ENCODE measurements at regions not wholly inside any gene's neighbourhood (a gene's known extent, or its start where the extent isn't known, plus 50 kb on each side); places are given as distances from the start of the nearest gene placed in this dataset.
"Not testable (repeated sequence)": the region's sequence is repeated elsewhere in the genome, so short reads cannot be mapped to it uniquely, and the experiment has no call there.

- H3K4me3 Mint-ChIP-seq = no peak overlapping the region
- H3K36me3 Mint-ChIP-seq (ENCODE audit: low read depth) = no peaks in the 10 kb centered on the region
- H3K27ac Mint-ChIP-seq = no peak overlapping the region
- POLR2A ChIA-PET = no interaction called here
- peaks cover 29% of the 10 kb centered on the region for H3K27me3 Mint-ChIP-seq
- no peak for DNase-seq
- H3K4me1 Mint-ChIP-seq = no peaks in the 10 kb centered on the region
- H3K9me3 Mint-ChIP-seq = no peaks in the 10 kb centered on the region
- CTCF ChIA-PET = interaction anchor here (0.7 kb wide), 1 partner anchor 339 kb away, joined by 8 read pairs; no protein-coding TSS in a partner anchor
These were observed 87.1 kb upstream of the ZNF281 start for GRCh38 chr1:200496937-200497336.

- POLR2A ChIA-PET = no interaction called here
- H3K27ac Mint-ChIP-seq = no peak overlapping the region
- CTCF ChIA-PET = no interaction called here
- no peaks in the 10 kb centered on the region for H3K9me3 Mint-ChIP-seq
- no peaks in the 10 kb centered on the region for H3K36me3 Mint-ChIP-seq (ENCODE audit: low read depth)
- no peak overlapping the region for H3K4me3 Mint-ChIP-seq
- H3K4me1 Mint-ChIP-seq = no peaks in the 10 kb centered on the region
- no peak for DNase-seq
- peaks cover 30% of the 10 kb centered on the region for H3K27me3 Mint-ChIP-seq
These were observed 86.1 kb upstream of the ZNF281 start for GRCh38 chr1:200495901-200496300.

- Mint-ChIP-seq H3K27me3 (peaks cover 27% of the 10 kb centered on the region), H3K36me3 (ENCODE audit: low read depth) (no peaks in the 10 kb centered on the region), H3K4me3 (no peak overlapping the region), H3K9me3 (no peaks in the 10 kb centered on the region), H3K4me1 (no peaks in the 10 kb centered on the region), H3K27ac (no peak overlapping the region)
- CTCF ChIA-PET = interaction anchor here (1.7 kb wide), 1 partner anchor 16 kb away, joined by 5 read pairs; no protein-coding TSS in a partner anchor
- POLR2A ChIA-PET = no interaction called here
- DNase-seq = no peak
These were observed 83.5 kb upstream of the ZNF281 start for GRCh38 chr1:200493344-200493743.

- no peak for DNase-seq
- H3K4me1 Mint-ChIP-seq = peaks cover 7% of the 10 kb centered on the region
- no peaks in the 10 kb centered on the region for H3K9me3 Mint-ChIP-seq
- H3K36me3 Mint-ChIP-seq (ENCODE audit: low read depth) = no peaks in the 10 kb centered on the region
- ChIA-PET POLR2A (no interaction called here), CTCF (interaction anchor here (0.5 to 1.9 kb wide), 6 partner anchors 8 to 352 kb away, joined by 3 to 9 read pairs (median 6); no protein-coding TSS in a partner anchor)
- H3K27ac Mint-ChIP-seq = no peak overlapping the region
- H3K27me3 Mint-ChIP-seq = peaks cover 26% of the 10 kb centered on the region
- no peak overlapping the region for H3K4me3 Mint-ChIP-seq
These were observed 81.3 kb upstream of the ZNF281 start for GRCh38 chr1:200491103-200491502.

GRCh38 chr1:200490183-200490582 is 80.3 kb upstream of the ZNF281 start:
- H3K4me3 Mint-ChIP-seq = no peak overlapping the region
- H3K9me3 Mint-ChIP-seq = no peaks in the 10 kb centered on the region
- no peaks in the 10 kb centered on the region for H3K36me3 Mint-ChIP-seq (ENCODE audit: low read depth)
- no peak overlapping the region for H3K27ac Mint-ChIP-seq
- POLR2A ChIA-PET = no interaction called here
- H3K4me1 Mint-ChIP-seq = peaks cover 7% of the 10 kb centered on the region
- H3K27me3 Mint-ChIP-seq = peaks cover 25% of the 10 kb centered on the region
- DNase-seq = no peak
- CTCF ChIA-PET = interaction anchor here (0.7 to 1.9 kb wide), 4 partner anchors 10 to 125 kb away, joined by 3 to 9 read pairs (median 6); no protein-coding TSS in a partner anchor

- Mint-ChIP-seq H3K27ac (no peak overlapping the region), H3K9me3 (no peaks in the 10 kb centered on the region), H3K4me3 (no peak overlapping the region), H3K27me3 (peaks cover 30% of the 10 kb centered on the region), H3K4me1 (peaks cover 14% of the 10 kb centered on the region), H3K36me3 (ENCODE audit: low read depth) (no peaks in the 10 kb centered on the region)
- POLR2A ChIA-PET = no interaction called here
- CTCF ChIA-PET = interaction anchor here (0.8 to 2.2 kb wide), 9 partner anchors 19 to 801 kb away, joined by 3 to 10 read pairs (median 3); no protein-coding TSS in a partner anchor
- DNase-seq = peak; percentile 46
These were observed 78.7 kb upstream of the ZNF281 start for GRCh38 chr1:200488375-200489165.

GRCh38 chr1:200487650-200488049 is 77.8 kb upstream of the ZNF281 start:
- ChIA-PET CTCF (interaction anchor here (0.7 to 2.2 kb wide), 3 partner anchors 18 to 208 kb away, joined by 3 to 10 read pairs (median 3); no protein-coding TSS in a partner anchor), POLR2A (no interaction called here)
- no peak overlapping the region for H3K4me3 Mint-ChIP-seq
- no peak for DNase-seq
- H3K4me1 Mint-ChIP-seq = peaks cover 22% of the 10 kb centered on the region
- no peaks in the 10 kb centered on the region for H3K36me3 Mint-ChIP-seq (ENCODE audit: low read depth)
- H3K27ac Mint-ChIP-seq = no peak overlapping the region
- no peaks in the 10 kb centered on the region for H3K9me3 Mint-ChIP-seq
- H3K27me3 Mint-ChIP-seq = peaks cover 30% of the 10 kb centered on the region

GRCh38 chr1:200486634-200487033 is 76.8 kb upstream of the ZNF281 start:
- H3K27ac Mint-ChIP-seq = no peak overlapping the region
- CTCF ChIA-PET = no interaction called here

GRCh38 chr1:200484438-200484946 is 74.7 kb upstream of the ZNF281 start:
- Mint-ChIP-seq H3K4me1 (peaks cover 28% of the 10 kb centered on the region), H3K27me3 (peaks cover 34% of the 10 kb centered on the region)
- not testable (repeated sequence) for H3K9me3 Mint-ChIP-seq; H3K36me3 Mint-ChIP-seq (ENCODE audit: low read depth); H3K4me3 Mint-ChIP-seq; DNase-seq; H3K27ac Mint-ChIP-seq
- ChIA-PET POLR2A (interaction anchor here (2.7 kb wide), 1 partner anchor 11 kb away, joined by 23 read pairs; no protein-coding TSS in a partner anchor), CTCF (interaction anchor here (1.1 kb wide), 1 partner anchor 219 kb away, joined by 3 read pairs; no protein-coding TSS in a partner anchor)

More at GRCh38 chr1:200486634-200487033, 76.8 kb upstream of the ZNF281 start:
- Mint-ChIP-seq H3K27me3 (peaks cover 28% of the 10 kb centered on the region), H3K9me3 (no peaks in the 10 kb centered on the region), H3K4me1 (peaks cover 26% of the 10 kb centered on the region), H3K36me3 (ENCODE audit: low read depth) (no peaks in the 10 kb centered on the region), H3K4me3 (no peak overlapping the region)
- POLR2A ChIA-PET = no interaction called here
- DNase-seq = no peak

- no peaks in the 10 kb centered on the region for H3K9me3 Mint-ChIP-seq
- peaks cover 28% of the 10 kb centered on the region for H3K4me1 Mint-ChIP-seq
- peak; percentile 77 for DNase-seq
- POLR2A ChIA-PET = interaction anchor here (0.9 to 2.7 kb wide), 6 partner anchors 11 to 186 kb away, joined by 4 to 23 read pairs (median 5); partner anchors contain the start of genes DDX59 and ZNF281
- CTCF ChIA-PET = interaction anchor here (0.8 to 1.3 kb wide), 2 partner anchors 8 to 26 kb away, joined by 3 to 4 read pairs; no protein-coding TSS in a partner anchor
- peak overlapping the region; percentile 0 for H3K4me3 Mint-ChIP-seq
- peaks cover 34% of the 10 kb centered on the region for H3K27me3 Mint-ChIP-seq
- no peaks in the 10 kb centered on the region for H3K36me3 Mint-ChIP-seq (ENCODE audit: low read depth)
- H3K27ac Mint-ChIP-seq = no peak overlapping the region
These were observed 73.8 kb upstream of the ZNF281 start for GRCh38 chr1:200483491-200484143.

- H3K4me1 Mint-ChIP-seq = peaks cover 23% of the 10 kb centered on the region
- CTCF ChIA-PET = no interaction called here
These were observed 71.1 kb upstream of the ZNF281 start for GRCh38 chr1:200480964-200481363.

GRCh38 chr1:200479816-200480215 is 70.0 kb upstream of the ZNF281 start:
- H3K27ac Mint-ChIP-seq = no peak overlapping the region

More at GRCh38 chr1:200480964-200481363, 71.1 kb upstream of the ZNF281 start:
- H3K4me3 Mint-ChIP-seq = no peak overlapping the region
- peaks cover 26% of the 10 kb centered on the region for H3K27me3 Mint-ChIP-seq
- no peak for DNase-seq
- POLR2A ChIA-PET = no interaction called here
- H3K36me3 Mint-ChIP-seq (ENCODE audit: low read depth) = no peaks in the 10 kb centered on the region
- H3K9me3 Mint-ChIP-seq = no peaks in the 10 kb centered on the region
- H3K27ac Mint-ChIP-seq = no peak overlapping the region

More at GRCh38 chr1:200479816-200480215, 70.0 kb upstream of the ZNF281 start:
- Mint-ChIP-seq H3K4me1 (peaks cover 23% of the 10 kb centered on the region), H3K4me3 (no peak overlapping the region), H3K27me3 (peaks cover 34% of the 10 kb centered on the region), H3K36me3 (ENCODE audit: low read depth) (no peaks in the 10 kb centered on the region), H3K9me3 (no peaks in the 10 kb centered on the region)
- no peak for DNase-seq
- ChIA-PET POLR2A (no interaction called here), CTCF (no interaction called here)
